ENCODE measurements at regions not wholly inside any gene's neighbourhood (a gene's known extent, or its start where the extent isn't known, plus 50 kb on each side); places are given as distances from the start of the nearest gene placed in this dataset.
A peak's percentile ranks its signal among the peaks of the same experiment; 100 is the strongest.

DNA sequence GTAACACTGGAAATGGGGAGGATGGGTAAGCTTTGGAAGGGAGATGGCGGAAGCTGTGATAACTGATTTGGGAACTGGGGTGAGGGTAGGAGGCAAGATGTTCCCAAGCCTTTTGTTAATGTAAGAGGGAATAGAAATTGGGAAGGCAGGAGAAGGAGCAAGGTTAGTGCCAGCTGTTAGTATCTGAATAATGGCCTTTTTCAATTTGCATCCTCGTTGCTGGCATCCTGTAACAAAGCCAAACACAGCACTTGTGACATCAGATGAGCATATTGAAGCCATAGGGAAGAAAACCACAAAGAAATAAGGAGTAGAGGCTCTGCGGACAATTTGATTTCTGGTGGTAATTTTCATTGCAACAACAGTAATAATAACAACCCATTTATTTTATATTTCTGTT lies 70.9 kb upstream of the CLMP start:
- Histone ChIP-seq H3K27ac (ENCODE audit: low read depth, low read length) (no peak overlapping the region), H3K9ac (ENCODE audit: low read depth in 1 of 3, low read length in 3 of 3) (no peak overlapping the region), H3K9me3 (ENCODE audit: control insufficient read depth in 3 of 3, low read length in 3 of 3) (peaks cover 0 to 2% (median 0%) of the 10 kb centered on the region in 3 donors), H3K4me3 (ENCODE audit: low read length in 3 of 3) (no peak overlapping the region), H3K36me3 (ENCODE audit: control insufficient read depth in 3 of 3, insufficient read depth in 3 of 3, low read length in 3 of 3) (no peaks in the 10 kb centered on the region), H3K4me1 (ENCODE audit: control insufficient read depth in 3 of 3, insufficient read depth in 3 of 3, low read length in 3 of 3) (peaks cover 2 to 9% (median 3%) of the 10 kb centered on the region in 3 donors), H3K27me3 (ENCODE audit: control insufficient read depth in 3 of 3, insufficient read depth in 3 of 3, low read length in 3 of 3) (peaks cover 16 to 22% (median 18%) of the 10 kb centered on the region in 3 donors)

DNA sequence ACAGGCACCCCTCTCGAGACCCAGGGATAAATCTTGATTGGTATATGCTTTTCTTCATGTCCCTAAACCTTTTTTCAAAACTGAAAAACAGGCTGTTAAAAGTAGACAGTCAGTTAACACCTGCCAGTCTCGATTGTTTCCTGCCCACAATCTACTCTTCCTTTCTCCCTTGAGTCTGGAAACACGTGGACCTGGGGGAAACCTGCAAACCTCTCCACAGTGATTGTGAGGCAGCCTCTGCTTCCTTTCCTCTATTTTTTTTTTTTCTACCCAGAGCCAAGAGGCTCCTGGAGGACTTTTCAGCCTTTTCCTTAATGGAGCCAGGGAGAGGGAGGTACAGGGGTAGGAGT lies 69.4 kb upstream of the CLMP start:
- peaks cover 16 to 22% (median 18%) of the 10 kb centered on the region in 3 donors for H3K27me3 ChIP-seq (ENCODE audit: control insufficient read depth in 3 of 3, insufficient read depth in 3 of 3, low read length in 3 of 3)
- H3K9me3 ChIP-seq (ENCODE audit: control insufficient read depth in 3 of 3, low read length in 3 of 3) = peaks cover 0 to 2% (median 0%) of the 10 kb centered on the region in 3 donors

GRCh38 chr11:123261345-123262106 lies 66.5 kb upstream of the CLMP start:
- Histone ChIP-seq H3K27ac (ENCODE audit: low read depth, low read length) (no peak overlapping the region), H3K4me3 (ENCODE audit: low read length in 3 of 3) (peak overlapping the region; percentile 50 to 66 (median 63)), H3K36me3 (ENCODE audit: control insufficient read depth in 3 of 3, insufficient read depth in 3 of 3, low read length in 3 of 3) (no peaks in the 10 kb centered on the region), H3K27me3 (ENCODE audit: control insufficient read depth in 3 of 3, insufficient read depth in 3 of 3, low read length in 3 of 3) (peaks cover 16 to 22% (median 16%) of the 10 kb centered on the region in 3 donors), H3K9ac (ENCODE audit: low read depth in 1 of 3, low read length in 3 of 3) (peak overlapping the region; percentile 50 to 73 (median 70)), H3K4me1 (ENCODE audit: control insufficient read depth in 3 of 3, insufficient read depth in 3 of 3, low read length in 3 of 3) (peaks cover 0 to 9% (median 3%) of the 10 kb centered on the region in 3 donors), H3K9me3 (ENCODE audit: control insufficient read depth in 3 of 3, low read length in 3 of 3) (peaks cover 0 to 2% (median 0%) of the 10 kb centered on the region in 3 donors)

More for the DNA sequence above, 69.4 kb upstream of the CLMP start:
- Histone ChIP-seq H3K36me3 (ENCODE audit: control insufficient read depth in 3 of 3, insufficient read depth in 3 of 3, low read length in 3 of 3) (no peaks in the 10 kb centered on the region), H3K4me3 (ENCODE audit: low read length in 3 of 3) (no peak overlapping the region), H3K4me1 (ENCODE audit: control insufficient read depth in 3 of 3, insufficient read depth in 3 of 3, low read length in 3 of 3) (peaks cover 2 to 9% (median 3%) of the 10 kb centered on the region in 3 donors), H3K27ac (ENCODE audit: low read depth, low read length) (no peak overlapping the region), H3K9ac (ENCODE audit: low read depth in 1 of 3, low read length in 3 of 3) (no peak overlapping the region)

DNA sequence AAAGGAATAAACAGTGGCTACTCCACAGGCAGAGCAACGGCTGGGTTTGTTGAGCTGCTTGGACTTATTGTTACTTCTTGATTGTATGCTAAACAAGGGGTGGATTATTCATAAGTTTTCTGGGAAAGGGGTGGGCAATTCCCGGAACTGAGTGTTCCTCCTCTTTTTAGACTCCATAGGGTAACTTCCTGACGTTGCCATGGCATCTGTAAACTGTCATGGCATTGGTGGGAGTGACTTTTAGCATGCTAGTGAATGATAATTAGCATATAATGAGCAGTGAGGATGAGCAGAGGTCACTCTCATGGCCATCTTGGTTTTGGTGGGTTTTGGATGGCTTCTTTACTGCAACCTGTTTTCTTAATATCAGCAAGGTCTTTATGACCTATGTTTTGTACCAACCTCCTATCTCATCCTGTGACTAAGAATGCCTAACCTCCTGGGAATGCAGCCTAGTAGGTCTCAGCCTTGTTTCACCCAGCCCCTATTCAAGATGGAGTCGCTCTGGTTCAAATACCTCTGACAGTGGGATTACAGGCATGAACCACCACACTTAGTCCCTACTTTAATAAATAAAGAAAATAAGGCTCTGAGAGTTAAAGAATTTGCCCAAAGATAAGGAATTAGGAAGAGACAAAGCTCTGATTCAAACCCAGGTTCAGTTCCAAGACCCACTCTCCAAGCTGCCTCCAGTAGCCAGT lies 65.6 kb upstream of the CLMP start:
- Histone ChIP-seq H3K27ac (ENCODE audit: low read depth, low read length) (no peak overlapping the region), H3K9ac (ENCODE audit: low read depth in 1 of 3, low read length in 3 of 3) (no peak overlapping the region), H3K4me3 (ENCODE audit: low read length in 3 of 3) (no peak overlapping the region), H3K36me3 (ENCODE audit: control insufficient read depth in 3 of 3, insufficient read depth in 3 of 3, low read length in 3 of 3) (no peaks in the 10 kb centered on the region), H3K9me3 (ENCODE audit: control insufficient read depth in 3 of 3, low read length in 3 of 3) (peaks cover 0 to 2% (median 0%) of the 10 kb centered on the region in 3 donors), H3K27me3 (ENCODE audit: control insufficient read depth in 3 of 3, insufficient read depth in 3 of 3, low read length in 3 of 3) (peaks cover 12 to 18% (median 16%) of the 10 kb centered on the region in 3 donors), H3K4me1 (ENCODE audit: control insufficient read depth in 3 of 3, insufficient read depth in 3 of 3, low read length in 3 of 3) (peaks cover 0 to 9% (median 3%) of the 10 kb centered on the region in 3 donors)

GRCh38 chr11:123258877-123259276 lies 63.8 kb upstream of the CLMP start:
- Histone ChIP-seq H3K4me3 (ENCODE audit: low read length in 3 of 3) (no peak overlapping the region), H3K9me3 (ENCODE audit: control insufficient read depth in 3 of 3, low read length in 3 of 3) (peaks cover 0 to 2% (median 0%) of the 10 kb centered on the region in 3 donors), H3K36me3 (ENCODE audit: control insufficient read depth in 3 of 3, insufficient read depth in 3 of 3, low read length in 3 of 3) (no peaks in the 10 kb centered on the region), H3K27me3 (ENCODE audit: control insufficient read depth in 3 of 3, insufficient read depth in 3 of 3, low read length in 3 of 3) (peaks cover 0 to 8% (median 6%) of the 10 kb centered on the region in 3 donors), H3K4me1 (ENCODE audit: control insufficient read depth in 3 of 3, insufficient read depth in 3 of 3, low read length in 3 of 3) (peaks cover 0 to 9% (median 3%) of the 10 kb centered on the region in 3 donors), H3K27ac (ENCODE audit: low read depth, low read length) (no peak overlapping the region), H3K9ac (ENCODE audit: low read depth in 1 of 3, low read length in 3 of 3) (no peak overlapping the region)

GRCh38 chr11:123257370-123257769 lies 62.3 kb upstream of the CLMP start:
- no peaks in the 10 kb centered on the region for H3K36me3 ChIP-seq (ENCODE audit: control insufficient read depth in 3 of 3, insufficient read depth in 3 of 3, low read length in 3 of 3)
- H3K9ac ChIP-seq (ENCODE audit: low read depth in 1 of 3, low read length in 3 of 3) = no peak overlapping the region
- H3K4me3 ChIP-seq (ENCODE audit: low read length in 3 of 3) = no peak overlapping the region
- no peaks in the 10 kb centered on the region for H3K27me3 ChIP-seq (ENCODE audit: control insufficient read depth in 3 of 3, insufficient read depth in 3 of 3, low read length in 3 of 3)
- H3K27ac ChIP-seq (ENCODE audit: low read depth, low read length) = no peak overlapping the region
- no peaks in the 10 kb centered on the region for H3K9me3 ChIP-seq (ENCODE audit: control insufficient read depth in 3 of 3, low read length in 3 of 3)
- peaks cover 0 to 9% (median 3%) of the 10 kb centered on the region in 3 donors for H3K4me1 ChIP-seq (ENCODE audit: control insufficient read depth in 3 of 3, insufficient read depth in 3 of 3, low read length in 3 of 3)

- no peak overlapping the region for H3K9ac ChIP-seq (ENCODE audit: low read depth in 1 of 3, low read length in 3 of 3)
- no peaks in the 10 kb centered on the region for H3K27me3 ChIP-seq (ENCODE audit: control insufficient read depth in 3 of 3, insufficient read depth in 3 of 3, low read length in 3 of 3)
- no peaks in the 10 kb centered on the region for H3K36me3 ChIP-seq (ENCODE audit: control insufficient read depth in 3 of 3, insufficient read depth in 3 of 3, low read length in 3 of 3)
- peaks cover 0 to 2% (median under 1%) of the 10 kb centered on the region in 3 donors for H3K4me1 ChIP-seq (ENCODE audit: control insufficient read depth in 3 of 3, insufficient read depth in 3 of 3, low read length in 3 of 3)
- H3K27ac ChIP-seq (ENCODE audit: low read depth, low read length) = no peak overlapping the region
- H3K9me3 ChIP-seq (ENCODE audit: control insufficient read depth in 3 of 3, low read length in 3 of 3) = no peaks in the 10 kb centered on the region
- H3K4me3 ChIP-seq (ENCODE audit: low read length in 3 of 3) = no peak overlapping the region
Observed at GRCh38 chr11:123255909-123256308, 60.9 kb upstream of the CLMP start.

DNA sequence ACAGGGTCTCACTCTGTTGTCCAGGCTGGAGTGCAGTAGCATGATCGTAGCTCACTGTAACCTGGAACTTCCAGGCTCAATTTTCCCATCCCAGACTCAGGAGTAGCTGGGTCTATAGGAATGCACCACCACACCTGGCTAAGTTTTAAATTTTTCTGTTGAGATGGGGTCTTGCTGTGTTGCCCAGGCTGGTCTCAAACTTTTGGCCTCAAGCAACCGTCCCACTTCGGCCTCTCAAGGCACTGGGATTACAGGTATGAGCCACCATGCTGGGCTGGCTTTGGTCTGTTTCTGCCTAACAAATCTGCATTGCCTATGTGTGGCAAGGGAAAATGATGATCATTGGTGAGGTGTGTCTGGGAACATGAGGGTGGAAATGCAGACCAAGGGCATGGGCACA lies 59.3 kb upstream of the CLMP start:
- Histone ChIP-seq H3K27ac (ENCODE audit: low read depth, low read length) (no peak overlapping the region), H3K9ac (ENCODE audit: low read depth in 1 of 3, low read length in 3 of 3) (no peak overlapping the region), H3K9me3 (ENCODE audit: control insufficient read depth in 3 of 3, low read length in 3 of 3) (no peaks in the 10 kb centered on the region), H3K4me3 (ENCODE audit: low read length in 3 of 3) (no peak overlapping the region), H3K4me1 (ENCODE audit: control insufficient read depth in 3 of 3, insufficient read depth in 3 of 3, low read length in 3 of 3) (peaks cover 0 to 2% (median 0%) of the 10 kb centered on the region in 3 donors), H3K36me3 (ENCODE audit: control insufficient read depth in 3 of 3, insufficient read depth in 3 of 3, low read length in 3 of 3) (no peaks in the 10 kb centered on the region), H3K27me3 (ENCODE audit: control insufficient read depth in 3 of 3, insufficient read depth in 3 of 3, low read length in 3 of 3) (peaks cover 0 to 4% (median 0%) of the 10 kb centered on the region in 3 donors)

GRCh38 chr11:123253911-123254310 lies 58.9 kb upstream of the CLMP start:
- peaks cover 0 to 2% (median 0%) of the 10 kb centered on the region in 3 donors for H3K4me1 ChIP-seq (ENCODE audit: control insufficient read depth in 3 of 3, insufficient read depth in 3 of 3, low read length in 3 of 3)
- H3K36me3 ChIP-seq (ENCODE audit: control insufficient read depth in 3 of 3, insufficient read depth in 3 of 3, low read length in 3 of 3) = no peaks in the 10 kb centered on the region
- H3K4me3 ChIP-seq (ENCODE audit: low read length in 3 of 3) = no peak overlapping the region
- H3K9me3 ChIP-seq (ENCODE audit: control insufficient read depth in 3 of 3, low read length in 3 of 3) = no peaks in the 10 kb centered on the region
- H3K27me3 ChIP-seq (ENCODE audit: control insufficient read depth in 3 of 3, insufficient read depth in 3 of 3, low read length in 3 of 3) = peaks cover 0 to 6% (median 0%) of the 10 kb centered on the region in 3 donors
- no peak overlapping the region for H3K27ac ChIP-seq (ENCODE audit: low read depth, low read length)
- H3K9ac ChIP-seq (ENCODE audit: low read depth in 1 of 3, low read length in 3 of 3) = no peak overlapping the region

DNA sequence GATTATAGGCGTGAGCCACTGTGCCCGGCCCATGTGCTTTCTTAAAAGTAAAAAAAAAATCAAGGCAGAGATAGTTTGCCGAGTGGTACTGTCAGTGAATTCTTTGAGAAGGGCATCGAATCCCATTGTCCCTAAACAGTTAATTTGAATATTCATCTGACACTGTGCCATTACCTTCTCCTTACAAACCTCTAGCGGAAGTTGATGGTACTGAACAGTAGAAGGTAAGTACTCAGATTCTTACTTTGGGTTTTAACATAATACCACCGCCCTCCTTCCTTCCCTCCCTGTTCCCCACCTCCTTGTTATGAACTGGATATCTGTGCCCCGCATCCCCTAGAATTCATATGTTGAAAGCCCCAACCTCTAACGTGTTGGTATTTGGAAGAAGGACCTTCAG lies 58.2 kb upstream of the CLMP start:
- Histone ChIP-seq H3K27me3 (ENCODE audit: control insufficient read depth in 3 of 3, insufficient read depth in 3 of 3, low read length in 3 of 3) (peaks cover 0 to 6% (median 0%) of the 10 kb centered on the region in 3 donors), H3K36me3 (ENCODE audit: control insufficient read depth in 3 of 3, insufficient read depth in 3 of 3, low read length in 3 of 3) (no peaks in the 10 kb centered on the region)

More for the DNA sequence above, 58.2 kb upstream of the CLMP start:
- Histone ChIP-seq H3K9ac (ENCODE audit: low read depth in 1 of 3, low read length in 3 of 3) (no peak overlapping the region), H3K4me3 (ENCODE audit: low read length in 3 of 3) (no peak overlapping the region), H3K27ac (ENCODE audit: low read depth, low read length) (no peak overlapping the region), H3K4me1 (ENCODE audit: control insufficient read depth in 3 of 3, insufficient read depth in 3 of 3, low read length in 3 of 3) (peaks cover 0 to 2% (median 0%) of the 10 kb centered on the region in 3 donors), H3K9me3 (ENCODE audit: control insufficient read depth in 3 of 3, low read length in 3 of 3) (no peaks in the 10 kb centered on the region)

Data from skeletal muscle tissue (tissue), 3 donors.